GM18508 (cell line): ENCODE measurements at regions not wholly inside any gene's neighbourhood (a gene's known extent, or its start where the extent isn't known, plus 50 kb on each side); places are given as distances from the start of the nearest gene placed in this dataset.

Experiments
- ATAC-seq: cut with Tn5 transposase; IDR thresholded peaks from one replicate; pipeline ENCODE4 v1.9.1; 2021; ENCODE audit warnings: moderate number of reproducible peaks; ENCODE audit not compliant: insufficient read depth, unreplicated experiment

DNA sequence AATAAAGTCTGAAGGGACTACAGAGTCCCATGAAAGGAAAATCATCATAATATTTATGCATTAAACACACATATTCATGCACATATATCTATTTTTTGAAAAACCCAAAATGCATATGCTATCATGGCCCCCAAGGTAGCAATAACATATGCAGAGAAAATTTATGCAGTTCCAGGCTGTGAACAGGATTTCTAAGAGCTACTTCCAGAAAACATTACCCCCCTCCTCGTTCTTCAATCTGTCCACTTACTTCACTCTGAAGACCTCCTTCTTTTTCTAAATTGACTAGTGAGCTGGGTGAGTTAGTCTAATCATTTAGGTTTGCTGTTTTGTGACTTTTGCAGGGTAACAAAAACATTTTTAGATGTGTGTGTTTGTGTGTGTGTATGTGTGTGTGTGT lies 376.4 kb upstream of the ZEB2 start:
- no peak for ATAC-seq

DNA sequence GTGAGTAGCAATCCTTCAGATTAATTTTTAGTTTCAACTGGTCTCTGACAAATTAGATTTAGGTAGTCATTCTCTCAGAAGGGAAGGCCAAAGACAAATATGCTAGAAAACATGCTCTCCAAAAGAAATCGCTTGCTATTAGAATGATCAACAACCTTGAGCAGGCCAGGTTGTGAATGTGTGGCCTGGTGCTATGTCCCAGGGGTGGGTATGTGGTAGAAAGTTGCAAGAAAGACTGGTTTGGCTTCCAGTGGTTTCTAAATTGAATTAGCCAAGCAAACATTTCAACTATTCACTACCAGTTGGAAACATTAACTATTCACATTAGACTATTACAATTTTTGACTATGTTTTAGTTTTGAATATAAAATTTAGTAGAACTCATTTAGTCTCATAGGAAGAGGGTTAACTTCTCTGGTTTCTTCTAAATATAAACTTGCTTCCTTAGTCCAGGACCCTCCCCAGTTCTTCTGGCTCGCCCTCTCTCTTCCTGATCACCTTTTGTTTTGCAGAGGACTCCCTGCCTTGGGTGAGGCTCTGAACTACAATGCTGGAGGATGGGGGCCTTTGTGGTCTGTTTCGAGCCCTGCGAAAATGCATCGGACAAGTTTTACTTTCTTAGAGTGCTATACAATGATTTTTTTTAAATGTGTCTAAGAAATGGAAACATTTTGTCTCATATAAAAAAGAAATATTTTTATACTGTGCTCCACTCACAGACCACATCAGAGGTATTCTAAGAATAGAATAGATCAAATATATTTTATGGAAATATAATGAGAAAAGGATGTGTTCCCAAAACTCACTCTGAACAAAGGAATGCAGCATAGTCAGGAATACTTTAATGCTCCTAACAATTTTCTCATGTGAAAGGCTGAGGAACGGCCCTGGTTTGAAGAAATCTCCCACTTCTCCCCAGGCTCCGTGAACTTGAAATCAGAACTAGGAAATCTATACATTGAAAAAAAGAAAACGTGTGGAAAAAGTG lies 375.0 kb upstream of the ZEB2 start:
- ATAC-seq = no peak

DNA sequence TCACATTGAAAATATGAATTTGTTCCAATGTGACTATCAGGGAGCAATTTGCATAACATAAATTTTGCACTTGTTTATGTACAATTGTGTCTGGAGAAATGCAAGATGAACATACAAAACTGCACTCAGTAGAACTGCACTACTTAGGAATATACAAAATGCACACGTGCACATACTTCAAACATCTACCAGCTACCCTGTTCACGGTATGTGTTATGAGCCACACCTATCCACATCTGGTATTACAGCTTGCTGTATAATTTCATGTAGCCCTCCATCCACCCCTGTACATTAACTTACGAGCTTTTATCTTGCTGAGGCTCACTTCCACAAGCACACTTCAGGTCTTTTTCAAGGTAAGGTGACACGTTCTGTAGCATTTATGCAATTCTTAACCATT lies 373.5 kb upstream of the ZEB2 start:
- no peak for ATAC-seq

DNA sequence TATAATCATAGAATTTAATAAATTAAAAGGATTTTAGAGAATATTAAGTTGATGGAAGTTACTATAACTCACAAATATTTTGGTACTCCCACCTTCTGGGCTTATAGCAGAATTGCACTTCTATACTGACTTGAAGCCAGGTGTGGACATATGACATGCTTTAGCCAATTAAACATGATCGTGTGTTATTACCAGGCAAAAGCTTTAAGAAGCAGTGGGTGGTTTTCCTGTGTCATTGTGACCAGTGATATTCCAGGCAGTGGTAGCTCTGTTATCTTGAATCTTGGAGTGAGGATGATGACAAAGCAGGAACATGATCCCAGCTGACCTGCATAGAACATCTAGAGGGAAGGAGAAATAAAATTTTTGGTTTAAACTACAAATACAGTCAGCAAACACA lies 370.9 kb upstream of the ZEB2 start:
- no peak for ATAC-seq

DNA sequence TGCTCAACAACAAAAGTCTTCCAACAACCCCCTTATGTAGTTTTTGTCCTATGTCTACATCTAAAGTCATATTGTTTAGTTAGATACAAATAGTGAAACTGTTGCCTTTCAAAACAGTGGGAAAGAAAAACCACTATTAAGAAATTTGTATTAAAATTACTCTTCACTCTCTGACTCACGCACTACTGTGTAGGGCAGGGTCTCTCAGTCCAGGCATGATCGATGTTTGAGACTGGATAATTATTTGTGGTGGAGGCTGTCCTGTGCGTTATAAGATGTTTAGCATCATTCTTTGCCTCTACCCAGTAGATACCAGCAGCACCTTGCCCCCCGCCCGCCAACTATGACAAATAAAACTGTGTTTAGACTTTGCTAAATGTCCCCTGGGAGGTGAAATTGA lies 369.4 kb upstream of the ZEB2 start:
- ATAC-seq = no peak

DNA sequence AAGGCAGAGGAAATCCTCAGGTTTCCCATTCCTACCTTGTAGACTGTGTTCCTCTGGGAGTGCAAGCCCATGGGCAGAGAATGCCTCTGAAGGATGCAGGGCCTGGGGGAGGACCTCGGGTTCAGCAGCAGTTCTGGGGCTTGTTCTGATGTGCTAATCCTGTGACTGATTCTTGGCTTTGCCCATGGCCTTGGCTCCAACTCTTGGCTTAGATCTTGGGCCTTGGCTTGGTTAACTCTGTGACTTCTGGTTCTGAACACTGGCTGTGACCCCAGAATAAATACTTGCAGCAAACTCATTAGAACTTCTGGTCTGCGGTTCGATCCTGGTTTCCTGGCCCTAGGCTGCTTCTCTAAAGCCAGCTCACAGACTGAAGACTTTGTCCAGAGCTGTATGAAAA lies 366.9 kb upstream of the ZEB2 start:
- no peak for ATAC-seq

DNA sequence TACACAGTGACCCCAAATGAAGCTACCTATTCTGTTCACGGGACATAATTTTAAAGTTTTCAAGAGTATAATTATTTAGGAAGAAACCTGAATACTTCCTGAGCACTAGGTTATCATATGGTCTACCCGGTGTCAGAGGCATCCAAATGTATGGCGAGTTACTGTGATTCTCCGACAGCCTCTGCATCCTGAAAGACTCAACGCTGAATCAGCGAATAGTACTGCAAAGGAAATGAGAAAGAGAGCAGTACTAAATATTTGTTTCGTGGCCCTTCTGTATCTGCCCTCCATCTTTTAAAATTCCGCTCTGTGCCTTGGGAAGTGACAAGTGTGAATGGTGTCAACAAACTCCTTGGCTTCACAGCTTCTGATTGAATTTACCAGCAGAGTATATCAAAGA lies 358.0 kb upstream of the ZEB2 start:
- ATAC-seq = no peak

DNA sequence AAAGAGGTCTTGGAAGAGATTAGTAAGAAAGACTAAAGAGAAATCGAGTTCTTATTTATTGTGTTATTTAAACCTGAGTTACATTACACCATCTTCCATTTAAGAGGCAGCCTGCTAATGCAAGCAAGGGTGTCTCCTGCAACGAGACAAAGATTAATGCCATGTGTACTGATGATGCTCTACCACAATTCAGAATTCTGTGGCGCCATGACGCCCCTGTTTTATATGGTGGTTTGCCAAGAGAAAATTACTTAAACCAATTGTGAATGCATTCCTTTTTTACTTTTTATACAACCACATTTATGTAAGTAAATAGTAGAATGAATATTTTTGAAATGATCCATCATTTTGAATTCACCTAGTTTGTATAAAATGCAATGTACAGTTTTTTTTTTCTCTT lies 356.1 kb upstream of the ZEB2 start:
- no peak for ATAC-seq

DNA sequence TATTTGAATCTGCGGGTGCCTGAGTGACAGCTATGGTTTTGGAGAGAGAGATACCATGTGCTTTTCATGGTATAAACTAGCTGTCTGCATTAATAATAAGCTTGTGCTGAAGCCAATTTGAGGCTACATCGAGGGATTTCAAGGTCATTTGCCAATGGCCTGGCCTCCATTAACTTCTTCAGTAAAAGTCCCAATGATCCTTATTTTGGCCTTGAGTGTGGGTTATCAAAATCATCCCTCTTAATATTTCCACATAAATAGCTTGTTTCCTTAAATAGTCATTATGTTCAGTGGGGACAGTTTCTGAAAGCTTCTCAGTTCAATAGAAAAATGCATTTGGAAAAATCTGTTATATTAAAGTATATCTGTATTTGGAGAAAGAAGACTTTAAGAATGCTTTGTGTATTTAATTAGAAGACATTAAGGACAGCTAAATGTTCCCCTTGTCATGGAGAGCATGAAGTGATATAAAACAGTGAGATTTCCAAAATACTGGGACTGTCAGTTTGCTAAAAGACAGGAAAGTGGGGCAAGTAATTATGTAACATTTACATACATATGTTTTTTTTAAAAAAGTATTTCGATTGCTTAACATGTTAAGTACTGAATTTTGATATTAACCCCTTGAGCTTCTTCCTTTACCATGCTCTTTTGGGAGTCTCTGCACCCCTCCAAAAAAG lies 355.5 kb upstream of the ZEB2 start:
- ATAC-seq = no peak

DNA sequence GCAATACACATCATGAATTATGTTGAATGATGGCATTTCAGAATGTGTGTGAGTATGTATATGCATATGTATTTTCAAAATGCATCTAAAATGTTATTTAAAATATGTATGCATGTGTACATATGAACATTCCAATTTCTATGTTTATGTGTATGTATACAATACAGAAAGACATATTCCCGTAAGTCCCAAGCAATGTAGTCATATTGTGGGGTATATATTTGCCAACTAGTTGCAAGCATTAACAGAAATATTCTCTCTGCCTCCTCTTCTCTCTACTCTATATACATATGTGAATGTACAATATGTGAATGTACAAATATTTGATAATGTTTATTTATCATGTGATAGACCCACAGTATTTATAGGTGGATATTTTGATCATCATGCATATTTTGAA lies 345.8 kb upstream of the ZEB2 start:
- no peak for ATAC-seq

DNA sequence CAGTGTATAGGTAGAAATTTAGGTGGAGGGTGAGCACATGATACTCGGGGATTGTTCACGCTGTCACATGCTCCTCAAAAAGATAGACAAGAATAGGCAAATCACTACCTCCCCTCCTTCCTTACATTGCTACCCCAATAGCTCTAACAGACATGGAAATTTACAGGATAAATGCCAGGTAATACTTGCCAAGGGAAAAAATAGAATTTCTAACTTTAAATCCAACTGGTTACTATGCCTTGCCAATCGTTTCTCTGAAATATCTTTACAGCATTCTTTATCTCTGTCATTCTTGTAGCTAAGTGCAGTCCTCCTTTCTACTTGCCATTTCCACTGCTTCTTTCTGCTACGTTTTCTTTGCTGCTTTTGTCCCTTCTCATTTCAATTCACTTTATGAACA lies 339.8 kb upstream of the ZEB2 start:
- no peak for ATAC-seq

DNA sequence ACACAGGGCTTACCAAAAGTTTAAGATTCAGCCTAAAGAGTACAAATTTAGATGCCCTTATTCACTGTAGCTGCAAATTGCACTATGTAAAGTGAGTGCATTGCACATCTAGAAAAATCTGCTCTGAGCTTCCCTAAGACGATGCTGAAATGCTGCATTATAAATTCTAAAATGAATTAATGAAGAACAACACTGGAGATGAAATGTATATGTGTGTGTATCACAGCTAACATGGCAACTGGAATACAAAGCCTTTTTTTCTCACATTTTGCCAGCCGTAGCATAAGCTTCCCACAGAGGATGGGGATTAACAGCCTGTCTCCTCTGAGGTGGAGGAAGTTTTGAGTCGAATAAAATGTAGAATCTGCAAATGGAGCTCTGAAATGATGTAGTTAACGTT lies 338.3 kb upstream of the ZEB2 start:
- ATAC-seq = no peak

DNA sequence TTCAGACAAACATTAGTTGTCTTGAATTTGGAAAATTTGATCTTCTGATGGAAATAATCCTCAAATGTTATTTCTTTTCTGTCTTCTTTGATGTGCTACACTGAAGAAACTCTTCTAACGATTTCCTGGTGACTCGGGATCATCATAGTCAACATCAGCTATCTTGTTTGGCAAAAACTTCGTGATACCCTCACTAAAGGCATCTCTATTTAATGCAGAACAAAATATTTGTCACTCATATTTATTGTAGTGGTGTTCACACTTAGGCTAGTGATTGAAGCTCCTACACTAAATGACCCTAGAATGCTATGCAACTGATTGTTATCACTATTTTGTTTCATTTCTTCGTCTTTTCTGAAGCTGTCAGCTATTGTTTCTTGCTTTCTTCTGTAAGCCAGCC lies 334.7 kb upstream of the ZEB2 start:
- ATAC-seq = no peak

DNA sequence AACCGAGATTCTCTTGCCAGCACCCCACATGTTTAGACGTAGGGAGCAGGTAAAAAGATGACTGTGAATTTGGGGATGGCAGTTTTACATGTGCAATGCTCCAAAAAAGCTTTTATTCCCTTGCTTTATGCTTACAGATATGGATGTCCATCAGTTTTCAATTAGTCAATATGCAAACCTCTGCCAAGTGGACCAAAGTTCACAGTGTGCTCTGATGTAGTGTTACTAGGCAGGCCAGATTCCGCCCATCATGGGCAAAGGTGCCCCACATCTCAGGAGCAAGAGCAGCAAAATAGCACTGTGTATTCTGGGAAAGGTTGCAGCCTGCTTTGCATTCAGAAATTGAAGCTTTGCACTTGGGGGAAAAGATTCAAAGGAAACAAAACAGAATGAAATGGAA lies 329.7 kb upstream of the ZEB2 start:
- ATAC-seq = no peak

DNA sequence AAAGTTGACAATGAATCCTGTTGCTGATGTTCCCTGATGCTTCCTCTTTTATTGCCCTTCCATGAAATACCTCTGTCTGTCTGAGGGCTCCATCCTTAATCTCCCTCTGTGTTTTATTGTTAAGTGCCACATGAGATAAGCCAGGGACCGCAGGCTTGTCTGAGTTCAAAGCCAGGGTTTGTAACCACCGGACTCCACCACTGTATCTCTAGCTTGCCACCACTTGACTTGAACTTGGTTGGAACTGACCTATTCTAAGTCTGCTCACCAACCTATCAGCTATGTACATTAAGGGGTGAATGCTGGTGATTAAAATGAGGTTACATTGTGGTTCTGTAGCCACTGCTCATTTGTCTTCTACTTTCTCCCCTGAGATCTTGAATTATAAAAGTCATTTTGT lies 328.5 kb upstream of the ZEB2 start:
- ATAC-seq = no peak

DNA sequence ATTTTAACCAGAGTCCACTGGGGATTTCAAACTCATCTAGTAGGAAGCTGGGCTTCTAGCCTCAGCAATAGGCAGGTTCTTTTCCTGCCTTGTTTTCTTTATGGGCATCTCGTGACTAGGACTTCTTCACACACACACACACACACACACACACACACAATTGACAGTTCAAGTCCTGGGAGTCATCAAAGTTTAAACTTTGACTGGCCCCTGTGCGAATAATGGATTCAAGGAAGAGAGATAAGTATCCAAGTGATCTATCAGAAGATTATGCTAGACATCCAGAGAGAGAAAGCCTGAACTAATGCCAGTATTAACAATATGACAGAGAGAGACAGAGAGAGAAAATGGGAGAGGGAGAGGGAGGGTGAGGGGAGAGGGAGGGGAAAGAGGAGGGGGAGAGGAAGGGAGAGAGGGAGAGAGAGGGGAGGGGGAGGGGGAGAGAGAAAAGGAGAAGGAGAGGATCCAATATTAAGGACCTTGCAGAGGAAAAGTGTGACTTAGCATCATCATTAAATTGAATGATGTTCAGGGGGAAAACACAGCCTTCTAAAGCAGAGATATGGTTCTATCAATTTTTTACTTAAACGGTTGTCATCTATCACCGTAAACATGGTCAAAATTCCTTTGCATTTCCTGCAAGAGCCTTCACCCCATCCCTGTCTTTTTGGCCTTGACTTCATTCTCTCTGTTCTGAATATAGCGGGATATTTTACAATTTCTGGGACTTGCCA lies 327.6 kb upstream of the ZEB2 start:
- no peak for ATAC-seq

DNA sequence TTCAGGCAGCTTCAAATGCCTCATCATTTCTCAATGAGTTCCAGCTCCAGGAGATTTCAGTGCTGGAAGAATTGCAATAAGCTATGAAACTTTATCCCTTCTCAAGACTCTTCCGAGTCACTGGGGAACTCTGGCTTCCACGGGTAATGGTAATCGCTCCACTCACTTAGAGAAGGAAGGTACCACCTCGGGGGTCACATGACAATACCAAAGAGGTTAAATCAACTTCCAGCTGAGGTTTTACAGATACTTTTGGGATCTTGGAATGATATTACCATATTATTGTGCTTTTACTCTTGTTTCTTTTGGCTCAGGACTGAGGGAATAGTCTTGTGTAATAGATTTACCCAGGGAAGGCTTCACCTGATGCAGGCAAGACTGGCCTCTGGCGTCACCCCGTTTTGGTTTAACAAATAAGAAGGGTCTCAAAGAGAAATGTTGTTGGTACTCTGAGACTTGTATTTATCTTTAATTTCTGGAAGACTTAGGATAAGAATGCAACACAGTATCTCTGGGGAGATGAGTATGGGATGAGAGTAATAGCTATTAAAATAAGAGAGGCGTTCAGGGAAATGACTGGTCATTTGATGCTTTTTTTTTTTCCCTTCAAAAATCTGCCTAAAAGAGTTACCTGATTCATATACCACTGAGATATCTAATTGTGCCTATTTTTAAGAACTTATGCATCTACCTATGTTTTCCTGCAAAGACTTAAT lies 316.9 kb upstream of the ZEB2 start:
- no peak for ATAC-seq

DNA sequence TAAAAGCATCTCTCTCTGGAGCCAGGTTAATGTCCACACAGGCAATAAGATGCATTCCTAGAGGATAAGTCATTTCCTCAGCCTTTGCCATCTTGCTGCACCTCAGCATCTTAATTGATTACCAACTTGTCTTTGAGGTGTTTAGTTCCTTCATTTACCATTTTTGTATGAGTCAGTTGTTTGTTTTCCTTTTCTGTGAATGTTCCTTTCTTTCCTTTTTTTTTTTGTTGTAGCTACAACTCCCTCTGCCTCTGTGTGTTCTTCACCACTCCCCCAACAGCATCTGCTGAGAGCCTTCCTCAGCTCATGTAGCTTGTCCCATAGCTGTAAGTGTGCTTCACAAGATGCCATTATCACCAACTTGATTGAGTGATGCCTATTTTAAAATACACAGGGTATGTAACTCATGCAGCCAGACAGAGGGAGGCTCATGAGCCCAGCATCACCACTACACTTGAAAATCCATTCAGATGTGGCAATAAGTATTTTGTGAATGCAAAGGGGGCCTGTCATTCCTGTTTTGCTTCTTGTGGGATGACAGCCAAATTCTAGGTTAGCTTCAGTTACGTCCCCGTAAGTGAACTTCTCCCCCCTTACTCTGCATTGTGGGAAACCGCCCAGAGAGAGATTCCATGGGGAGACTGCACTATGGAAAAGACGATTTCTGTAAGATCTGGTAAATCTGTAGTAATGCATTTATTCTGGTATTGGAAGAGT lies 315.9 kb upstream of the ZEB2 start:
- no peak for ATAC-seq

DNA sequence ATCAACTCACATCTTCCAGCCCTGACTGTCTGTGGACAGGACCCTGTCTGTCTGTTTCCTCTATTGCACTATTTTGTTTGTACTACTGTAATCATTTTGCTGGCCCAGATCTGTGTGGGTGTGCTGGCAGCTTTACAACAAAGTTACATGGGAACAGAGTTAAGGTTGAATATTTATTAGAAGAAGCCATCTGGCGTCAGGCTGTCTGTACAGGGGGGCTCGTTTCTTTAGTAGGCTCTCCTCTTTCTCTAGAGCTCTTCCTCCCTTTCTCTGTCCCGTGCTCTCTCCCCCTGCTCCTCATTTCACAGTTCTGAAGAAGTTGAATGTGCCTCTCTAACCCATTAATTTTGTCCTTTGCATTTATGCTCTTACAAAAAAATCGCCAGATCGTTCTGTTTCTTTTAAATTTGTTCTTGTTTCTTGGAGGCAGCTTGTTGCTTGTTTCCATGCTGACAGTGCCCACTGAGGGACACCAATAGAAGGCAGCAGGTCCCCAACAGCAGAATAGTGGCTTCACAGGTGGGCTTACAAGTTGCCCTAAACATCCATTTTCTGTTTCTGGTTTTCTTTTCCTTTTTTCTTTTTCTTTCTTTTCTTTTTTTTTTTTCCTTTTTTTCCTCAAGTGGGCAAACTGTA lies 315.2 kb upstream of the ZEB2 start:
- ATAC-seq = no peak
